ENCODE measurements at regions not wholly inside any gene's neighbourhood (a gene's known extent, or its start where the extent isn't known, plus 50 kb on each side); places are given as distances from the start of the nearest gene placed in this dataset.
"Not testable (repeated sequence)": the region's sequence is repeated elsewhere in the genome, so short reads cannot be mapped to it uniquely, and the experiment has no call there.

- H3K9me3 ChIP-seq = no peaks in the 10 kb centered on the region
- no peak for DNase-seq
- H3K36me3 ChIP-seq = no peaks in the 10 kb centered on the region
- no peak overlapping the region for H3K4me3 ChIP-seq
- no peak for TF ChIP-seq CTCF (IDR thresholded peaks at IDR 0.05)
- no peaks in the 10 kb centered on the region for H3K27me3 ChIP-seq
- H3K9ac ChIP-seq (ENCODE audit: low read depth in 2 of 2, low read length in 2 of 2) = no peak overlapping the region
- H3K4me1 ChIP-seq = no peaks in the 10 kb centered on the region
- intact Hi-C loops (cut with DNase I) = no loop called here
- H3K27ac ChIP-seq = no peak overlapping the region
Observed at GRCh38 chr5:120174089-120174488, 290.0 kb upstream of the PRR16 start.

GRCh38 chr5:120181238-120181637 lies 282.9 kb upstream of the PRR16 start:
- H3K4me3 ChIP-seq; H3K36me3 ChIP-seq; intact Hi-C loops (cut with DNase I); H3K4me1 ChIP-seq; H3K27ac ChIP-seq; H3K9ac ChIP-seq (ENCODE audit: low read depth in 2 of 2, low read length in 2 of 2); H3K9me3 ChIP-seq; H3K27me3 ChIP-seq; DNase-seq: not testable (repeated sequence)

GRCh38 chr5:120194650-120195049 lies 269.4 kb upstream of the PRR16 start:
- H3K27me3 ChIP-seq; DNase-seq; H3K36me3 ChIP-seq; intact Hi-C loops (cut with DNase I); H3K9me3 ChIP-seq; H3K4me3 ChIP-seq; H3K4me1 ChIP-seq; H3K9ac ChIP-seq (ENCODE audit: low read depth in 2 of 2, low read length in 2 of 2); H3K27ac ChIP-seq: not testable (repeated sequence)

DNA sequence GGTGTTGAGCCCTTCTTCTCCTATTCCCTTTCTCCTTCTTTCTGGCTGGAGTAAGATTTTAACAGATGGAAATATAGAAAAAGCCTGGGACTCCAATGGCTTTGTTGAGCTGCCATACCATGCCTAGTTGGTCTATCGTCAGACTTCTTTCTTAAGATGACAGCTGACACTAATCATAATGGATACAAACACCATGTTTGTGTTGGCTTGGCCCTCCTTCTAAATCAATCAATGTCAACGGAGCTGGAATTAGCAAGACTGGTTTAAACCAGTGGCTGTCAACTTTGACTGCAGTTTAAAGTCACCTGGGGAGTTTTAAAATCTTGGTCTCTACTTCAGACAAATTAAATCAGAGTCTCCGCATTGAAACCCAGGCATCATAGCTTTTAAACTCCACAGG lies 264.5 kb upstream of the PRR16 start:
- Histone ChIP-seq H3K27me3 (no peaks in the 10 kb centered on the region), H3K4me1 (no peaks in the 10 kb centered on the region), H3K9ac (ENCODE audit: low read depth in 2 of 2, low read length in 2 of 2) (no peak overlapping the region), H3K27ac (no peak overlapping the region), H3K36me3 (no peaks in the 10 kb centered on the region), H3K9me3 (no peaks in the 10 kb centered on the region), H3K4me3 (no peak overlapping the region)
- intact Hi-C loops (cut with DNase I) = no loop called here
- DNase-seq = no peak
- TF ChIP-seq CTCF (IDR thresholded peaks at IDR 0.05) = no peak

DNA sequence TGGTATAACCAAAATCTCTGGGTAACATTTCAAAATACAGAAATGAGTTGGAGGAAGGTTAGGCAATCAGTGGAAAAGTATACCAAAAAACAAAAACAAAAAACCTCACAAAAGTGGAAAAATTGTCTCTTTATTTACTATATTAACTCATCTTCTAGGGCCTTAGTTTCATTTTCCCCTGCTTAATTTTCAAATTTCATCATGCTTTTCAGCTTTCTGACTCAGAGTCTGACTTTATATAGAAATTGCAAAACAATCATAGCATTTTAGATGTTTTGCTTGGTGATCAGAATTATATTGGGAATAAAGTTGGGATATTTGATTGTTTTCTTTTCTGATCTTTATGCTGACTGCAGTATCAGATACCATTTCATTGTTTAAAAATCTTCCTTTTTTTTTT lies 257.0 kb upstream of the PRR16 start:
- Histone ChIP-seq H3K9me3 (no peaks in the 10 kb centered on the region), H3K4me3 (no peak overlapping the region), H3K4me1 (no peaks in the 10 kb centered on the region), H3K36me3 (no peaks in the 10 kb centered on the region), H3K27ac (no peak overlapping the region), H3K9ac (ENCODE audit: low read depth in 2 of 2, low read length in 2 of 2) (no peak overlapping the region), H3K27me3 (no peaks in the 10 kb centered on the region)
- intact Hi-C loops (cut with DNase I) = no loop called here
- DNase-seq = no peak
- TF ChIP-seq CTCF (IDR thresholded peaks at IDR 0.05) = no peak

- no peak for TF ChIP-seq CTCF (IDR thresholded peaks at IDR 0.05)
- H3K4me3 ChIP-seq = no peak overlapping the region
- intact Hi-C loops (cut with DNase I) = no loop called here
Observed at GRCh38 chr5:120217001-120217400, 247.1 kb upstream of the PRR16 start.

GRCh38 chr5:120219988-120220387 lies 244.1 kb upstream of the PRR16 start:
- Histone ChIP-seq H3K4me3 (no peak overlapping the region), H3K9me3 (no peaks in the 10 kb centered on the region), H3K27me3 (no peaks in the 10 kb centered on the region), H3K36me3 (no peaks in the 10 kb centered on the region), H3K4me1 (no peaks in the 10 kb centered on the region), H3K9ac (ENCODE audit: low read depth in 2 of 2, low read length in 2 of 2) (no peak overlapping the region), H3K27ac (no peak overlapping the region)
- DNase-seq = no peak
- intact Hi-C loops (cut with DNase I) = no loop called here
- TF ChIP-seq CTCF (IDR thresholded peaks at IDR 0.05) = no peak

More at GRCh38 chr5:120217001-120217400, 247.1 kb upstream of the PRR16 start:
- DNase-seq = no peak
- H3K4me1 ChIP-seq = no peaks in the 10 kb centered on the region
- no peaks in the 10 kb centered on the region for H3K9me3 ChIP-seq
- no peak overlapping the region for H3K27ac ChIP-seq
- H3K9ac ChIP-seq (ENCODE audit: low read depth in 2 of 2, low read length in 2 of 2) = no peak overlapping the region
- no peaks in the 10 kb centered on the region for H3K27me3 ChIP-seq
- H3K36me3 ChIP-seq = no peaks in the 10 kb centered on the region

All from colonic mucosa (tissue), 4 donors.